GM12872 (cell line): ENCODE measurements at regions not wholly inside any gene's neighbourhood (a gene's known extent, or its start where the extent isn't known, plus 50 kb on each side); places are given as distances from the start of the nearest gene placed in this dataset.

Source experiments
- TF ChIP-seq, protein P1 (sequence below): IDR thresholded peaks from 3 replicates; pipeline ENCODE4 v1.5.1; 2011; ENCODE audit warnings: low read depth, mild to moderate bottlenecking, low read length, moderate library complexity; ENCODE audit not compliant: insufficient read depth

DNA sequence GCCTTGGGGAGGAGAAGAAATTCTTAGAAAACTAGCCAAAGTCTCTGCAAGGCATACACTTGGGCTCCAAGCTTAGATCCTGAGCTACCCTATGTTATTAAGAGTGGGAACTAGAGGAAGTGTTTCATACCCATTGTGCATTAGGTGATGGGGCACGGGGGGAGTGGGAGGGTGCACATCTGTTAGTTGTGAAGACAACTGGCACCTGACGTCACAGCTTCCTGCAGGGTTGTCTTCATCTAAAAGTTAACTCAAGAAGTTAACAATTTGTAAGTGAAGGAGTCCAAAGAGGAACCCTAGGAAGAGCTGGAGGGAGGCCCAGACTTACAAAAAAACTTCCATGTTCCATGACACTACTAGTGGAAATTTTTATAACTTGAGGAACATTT, 158.1 kb downstream of the ADRA2A start:
- TF ChIP-seq, protein P1, sequence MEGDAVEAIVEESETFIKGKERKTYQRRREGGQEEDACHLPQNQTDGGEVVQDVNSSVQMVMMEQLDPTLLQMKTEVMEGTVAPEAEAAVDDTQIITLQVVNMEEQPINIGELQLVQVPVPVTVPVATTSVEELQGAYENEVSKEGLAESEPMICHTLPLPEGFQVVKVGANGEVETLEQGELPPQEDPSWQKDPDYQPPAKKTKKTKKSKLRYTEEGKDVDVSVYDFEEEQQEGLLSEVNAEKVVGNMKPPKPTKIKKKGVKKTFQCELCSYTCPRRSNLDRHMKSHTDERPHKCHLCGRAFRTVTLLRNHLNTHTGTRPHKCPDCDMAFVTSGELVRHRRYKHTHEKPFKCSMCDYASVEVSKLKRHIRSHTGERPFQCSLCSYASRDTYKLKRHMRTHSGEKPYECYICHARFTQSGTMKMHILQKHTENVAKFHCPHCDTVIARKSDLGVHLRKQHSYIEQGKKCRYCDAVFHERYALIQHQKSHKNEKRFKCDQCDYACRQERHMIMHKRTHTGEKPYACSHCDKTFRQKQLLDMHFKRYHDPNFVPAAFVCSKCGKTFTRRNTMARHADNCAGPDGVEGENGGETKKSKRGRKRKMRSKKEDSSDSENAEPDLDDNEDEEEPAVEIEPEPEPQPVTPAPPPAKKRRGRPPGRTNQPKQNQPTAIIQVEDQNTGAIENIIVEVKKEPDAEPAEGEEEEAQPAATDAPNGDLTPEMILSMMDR = no peak

DNA sequence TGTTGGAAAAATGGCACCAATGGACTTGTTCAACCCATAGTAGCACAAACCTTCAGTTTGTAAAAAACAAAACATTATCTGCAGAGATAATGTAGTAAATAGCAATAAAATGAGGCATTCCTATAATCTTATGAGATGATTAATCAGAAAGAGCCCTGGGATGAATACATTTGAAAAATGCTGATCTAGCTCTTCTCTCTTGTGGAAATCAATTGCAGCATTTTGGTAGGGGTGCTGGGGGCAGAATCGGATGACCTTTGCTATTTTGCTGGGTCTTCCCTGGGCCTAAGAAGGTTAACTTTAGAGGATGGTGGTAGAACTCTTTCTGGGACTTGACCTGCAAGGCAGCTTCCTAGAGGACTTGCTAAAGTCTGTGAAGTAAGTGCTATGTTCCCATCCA, 163.5 kb downstream of the ADRA2A start:
- TF ChIP-seq, protein P1 = no peak

DNA sequence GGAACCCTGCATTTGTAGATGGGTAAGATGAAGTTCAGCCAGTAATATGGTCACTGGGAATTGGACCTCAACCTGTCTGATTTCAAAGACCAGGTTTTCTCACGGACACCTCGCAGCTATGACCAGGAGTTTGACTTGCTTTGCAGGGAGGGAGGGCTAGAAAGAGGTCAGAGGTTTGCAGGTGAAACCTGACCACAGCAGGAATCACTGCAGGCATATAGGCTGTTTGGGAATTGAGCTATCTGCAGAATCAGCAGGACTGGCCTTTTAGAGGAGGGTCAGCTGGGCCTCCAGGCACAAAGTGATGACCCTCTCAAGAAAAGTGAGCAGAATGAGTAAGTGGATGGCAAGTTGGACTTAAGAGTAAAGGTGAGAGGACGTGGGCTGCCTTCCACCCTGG, 166.3 kb downstream of the ADRA2A start:
- TF ChIP-seq, protein P1 = no peak

DNA sequence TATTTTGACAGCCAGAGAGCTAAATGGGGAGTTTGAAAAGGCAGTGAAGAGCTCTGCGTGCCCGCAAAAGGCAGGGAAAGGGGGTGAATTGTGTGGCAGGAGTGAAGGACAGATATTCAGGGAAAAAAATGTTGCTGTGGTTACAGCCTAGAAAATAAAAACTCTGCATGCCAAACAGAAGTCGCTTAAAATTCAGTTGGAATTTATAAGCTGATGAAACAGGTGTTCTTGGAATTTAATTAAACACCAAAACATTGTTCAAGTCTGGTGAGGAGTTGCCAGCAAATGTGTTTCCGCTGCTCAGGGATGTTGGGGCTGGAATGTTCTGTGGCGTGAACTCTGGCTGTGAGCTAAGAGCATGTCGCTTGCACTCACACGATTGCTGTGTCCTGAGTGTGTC, 169.3 kb downstream of the ADRA2A start:
- TF ChIP-seq, protein P1 = no peak

DNA sequence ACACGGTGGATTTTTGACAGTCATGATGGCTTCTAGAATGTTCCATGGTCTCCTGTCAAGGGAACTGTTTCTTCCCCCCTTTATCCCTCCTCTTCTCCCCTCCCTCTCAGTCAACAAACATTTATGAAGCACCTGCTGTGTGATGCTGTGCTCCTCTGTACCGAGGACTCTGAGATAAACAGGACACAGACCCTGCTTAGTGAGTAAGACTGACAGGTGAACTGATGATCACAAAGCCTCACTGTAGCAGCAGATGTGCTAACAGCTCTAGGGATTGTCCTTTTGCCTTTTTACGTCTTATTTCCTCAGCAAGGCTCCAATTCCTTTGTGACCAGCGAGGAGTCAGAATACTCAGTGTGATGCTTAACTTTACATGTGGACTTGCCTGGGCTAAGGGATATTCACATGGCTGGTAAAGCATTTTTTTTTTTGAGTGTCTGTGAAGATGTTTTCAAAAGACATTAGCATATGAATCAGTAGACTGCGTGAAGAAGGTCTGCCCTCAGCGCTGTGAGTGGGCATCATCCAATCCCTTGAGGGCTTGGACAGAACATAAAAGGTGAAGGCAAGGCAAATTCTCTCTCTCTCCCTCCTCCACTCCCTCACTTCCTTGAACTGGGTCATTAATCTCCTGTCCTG, 170.1 kb downstream of the ADRA2A start:
- TF ChIP-seq, protein P1 = no peak

DNA sequence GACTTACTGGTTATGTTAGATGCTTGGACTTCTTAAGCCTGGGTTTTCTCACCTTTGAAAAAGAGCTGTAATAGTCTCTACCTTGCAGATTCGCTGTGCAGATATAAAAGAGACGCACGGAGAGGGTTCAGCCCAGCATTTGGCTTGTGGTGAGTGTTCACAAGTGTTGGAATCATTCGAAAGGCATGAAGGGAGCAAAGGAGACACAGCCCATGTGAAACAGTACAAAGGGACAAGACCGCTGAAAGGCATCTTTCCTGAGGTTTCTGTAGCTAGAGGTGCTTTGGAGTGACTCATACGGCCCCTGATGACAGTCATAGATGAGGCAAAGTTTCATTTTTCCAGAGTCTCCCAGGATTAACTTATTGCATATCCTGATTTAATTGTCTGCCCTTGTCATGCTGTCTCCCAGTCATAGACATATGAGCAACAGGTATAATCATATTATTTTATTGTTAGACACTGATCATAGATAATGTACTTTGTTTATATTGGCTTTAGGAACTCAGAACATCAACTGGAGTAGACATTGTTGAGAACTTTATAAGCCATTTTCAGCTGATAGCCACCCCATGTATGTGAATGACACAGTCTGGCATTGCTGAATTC, 171.1 kb downstream of the ADRA2A start:
- TF ChIP-seq, protein P1 = no peak

DNA sequence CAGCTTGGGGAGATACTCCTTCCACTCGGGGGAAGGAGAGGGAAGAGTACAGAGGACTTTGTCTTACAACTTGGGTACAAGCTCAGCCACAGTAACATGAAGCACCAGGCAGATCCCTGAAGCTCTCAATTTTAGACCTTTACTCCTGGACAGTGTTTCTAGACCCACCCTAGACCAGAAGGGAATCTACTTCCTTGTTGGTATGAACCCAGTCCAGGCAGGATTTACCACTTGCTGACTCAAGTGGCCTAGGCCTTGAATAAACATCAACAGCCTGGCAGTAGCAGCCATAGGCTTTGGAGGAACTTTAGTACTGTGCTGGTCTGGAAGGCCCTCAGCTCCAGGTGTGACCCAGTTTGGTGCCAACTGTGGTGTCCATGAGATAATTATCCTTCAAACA, 173.1 kb downstream of the ADRA2A start:
- TF ChIP-seq, protein P1 = no peak
